GM12878 (cell line): ENCODE measurements at regions not wholly inside any gene's neighbourhood (a gene's known extent, or its start where the extent isn't known, plus 50 kb on each side); places are given as distances from the start of the nearest gene placed in this dataset.

ENCODE experiments used
- ATAC-seq: fragments of 200-7000 bp; cut with Tn5 transposase; 3 replicates; pipeline ENCODE4 v1.9.1; 2020; ENCODE audit warnings: mild to moderate bottlenecking, moderate library complexity
- BruUV-seq: library from RNA; stranded (reverse); fragments of 400-500 nt; replicated peaks from 2 replicates; lab custom pipeline; 2021; lab: Mats Ljungman, UMichigan
- CTCF ChIA-PET: fragments of 300-600 bp; sonication (Branson Sonifier 250); formaldehyde crosslinking; extraction: SDS; loops from one replicate; lab custom pipeline; 2021; ENCODE audit warnings: inconsistent platforms; lab: Yijun Ruan, JAX
- POLR2A ChIA-PET: fragments of 350-600 bp; formaldehyde crosslinking; extraction: SDS; loops from one replicate; lab custom pipeline; 2021; ENCODE audit warnings: inconsistent platforms; lab: Charles Lee
- RAD21 ChIA-PET: fragments of 300-600 bp; sonication (Branson Sonifier 250); formaldehyde crosslinking; loops from one replicate; lab custom pipeline; 2023; ENCODE audit warnings: antibody characterized with exemption; ENCODE audit not compliant: unreplicated experiment; lab: Charles Lee
- SMC1A ChIA-PET: fragments of 300-600 bp; sonication (Branson Sonifier 250); formaldehyde crosslinking; loops from one replicate; lab custom pipeline; 2023; ENCODE audit not compliant: unreplicated experiment, uncharacterized antibody; lab: Charles Lee
- DNase-seq: peaks from one replicate; pipeline ENCODE4 v3.0.0-alpha.2; 2011; ENCODE audit warnings: low read depth, low spot score
- FAIRE-seq: peaks from 3 replicates; lab custom pipeline; 2011; peaks lifted over from hg19 to GRCh38; lab: Jason Lieb, UNC
- H2AFZ ChIP-seq: 2 replicates; pipeline ENCODE4 v1.6.0; 2011; ENCODE audit warnings: low read depth, low read length, control low read depth; ENCODE audit not compliant: control insufficient read depth
- H3K27ac ChIP-seq: 2 replicates; pipeline ENCODE4 v1.5.1; 2011; ENCODE audit warnings: control low read depth; ENCODE audit not compliant: control insufficient read depth, insufficient read depth
- H3K27me3 ChIP-seq, 2 experiments: replicated peaks in 1 of 2; 2 replicates each; pipeline versions ENCODE4 v1.6.0 to v1.6.1; 2011; ENCODE audit warnings: low read length in 1 of 2; ENCODE audit not compliant: control insufficient read depth in 2 of 2, insufficient read depth in 2 of 2
- H3K36me3 ChIP-seq, 2 experiments: 2 replicates each; pipeline ENCODE4 v1.5.1; 2011; ENCODE audit warnings: low read length in 1 of 2; ENCODE audit not compliant: control insufficient read depth in 2 of 2, insufficient read depth in 2 of 2
- H3K4me1 ChIP-seq: 2 replicates; pipeline ENCODE4 v1.6.1; 2011; ENCODE audit warnings: mild to moderate bottlenecking, low read length, moderate library complexity, mixed read lengths; ENCODE audit not compliant: control insufficient read depth, insufficient read depth
- H3K4me2 ChIP-seq: 2 replicates; pipeline ENCODE4 v1.6.0; 2011; ENCODE audit warnings: control low read depth; ENCODE audit not compliant: control insufficient read depth, insufficient read depth
- H3K4me3 ChIP-seq: fragments of 200-600 bp; sonication (generic); 2 replicates; pipeline ENCODE4 v1.5.1; 2016
- H3K79me2 ChIP-seq: 2 replicates; pipeline ENCODE4 v1.6.0; 2011; ENCODE audit warnings: low read length; ENCODE audit not compliant: control insufficient read depth, insufficient read depth
- H3K9ac ChIP-seq: 2 replicates; pipeline ENCODE4 v1.8.0; 2011; ENCODE audit warnings: low read length, control low read depth, mixed read lengths; ENCODE audit not compliant: control insufficient read depth, insufficient read depth
- H3K9me3 ChIP-seq: replicated peaks from 3 replicates; pipeline ENCODE4 v1.5.1; 2011; ENCODE audit warnings: mild to moderate bottlenecking, low read length; ENCODE audit not compliant: control insufficient read depth, insufficient read depth
- H4K20me1 ChIP-seq: 2 replicates; pipeline ENCODE4 v1.6.0; 2011; ENCODE audit not compliant: control insufficient read depth, insufficient read depth
- GABPA ChIP-seq: IDR thresholded peaks from 2 replicates; pipeline ENCODE4 v1.6.1; 2014; ENCODE audit warnings: antibody characterized with exemption, low read depth, mild to moderate bottlenecking, inconsistent platforms
- KAT2A ChIP-seq: conservative IDR thresholded peaks from 2 replicates; pipeline ENCODE4 v1.6.1; 2011; ENCODE audit warnings: low read depth, low read length; ENCODE audit not compliant: control insufficient read depth
- USF2 ChIP-seq: IDR thresholded peaks from 2 replicates; pipeline ENCODE4 v1.6.1; 2011; ENCODE audit warnings: low read depth, low read length, improper control_type of control experiment, borderline replicate concordance
- ZNF217 ChIP-seq: fragments of 450-650 bp; IDR thresholded peaks from 2 replicates; pipeline ENCODE4 v1.6.1; 2017; ENCODE audit warnings: antibody characterized with exemption, mild to moderate bottlenecking
- ZNF592 ChIP-seq: fragments of 450-650 bp; IDR thresholded peaks from 2 replicates; pipeline ENCODE4 v1.6.1; 2017; ENCODE audit warnings: mild to moderate bottlenecking, moderate library complexity
- WGBS: methylation state at CpG from one replicate; pipeline ENCODE4 v1.1.6; 2016; ENCODE audit warnings: low lambda C conversion rate; ENCODE audit not compliant: insufficient replicate concordance, insufficient coverage; ENCODE audit errors: missing lambda C conversion rate; 5-methylcytosine and 5-hydroxymethylcytosine counted together
- in situ Hi-C: fragments of 300-500 bp; cut with MboI; formaldehyde crosslinking; loops from 9 replicates; pipeline ENCODE4 v1.14.3; 2018; ENCODE audit warnings: mixed read lengths
- intact Hi-C: fragments of 100-400 bp; cut with micrococcal nuclease; formaldehyde crosslinking; loops from one replicate; pipeline ENCODE4 v1.14.2; 2022; ENCODE audit not compliant: unreplicated experiment

- TF ChIP-seq ZNF592, result no peak
- TF ChIP-seq USF2, result no peak
- no peak for TF ChIP-seq GABPA
- no peak for TF ChIP-seq ZNF217
These were observed 774.8 kb downstream of the KCTD16 start (continued) for GRCh38 chr5:144945503-144945902.

- Histone ChIP-seq H3K9me3 (no peaks in the 10 kb centered on the region), H3K27ac (no peak overlapping the region), H2AFZ (no peak overlapping the region), H3K36me3 (no peaks in the 10 kb centered on the region), H4K20me1 (no peaks in the 10 kb centered on the region), H3K9ac (no peak overlapping the region), H3K4me1 (no peaks in the 10 kb centered on the region), H3K4me3 (no peak overlapping the region), H3K79me2 (no peaks in the 10 kb centered on the region), H3K4me2 (no peak overlapping the region), H3K27me3 (no peaks in the 10 kb centered on the region)
- FAIRE-seq (no peak), ATAC-seq (no peak), DNase-seq (no peak)
- POLR2A ChIA-PET, result no interaction called here
- intact Hi-C loops (no loop called here), in situ Hi-C loops (no loop called here)
- no TSS peak for BruUV-seq
- CTCF ChIA-PET, result interaction anchor here (1.4 to 1.8 kb wide), 2 partner anchors 16 to 181 kb away, joined by 3 to 4 read pairs; no protein-coding TSS in a partner anchor
- 16% methylated on average over 4 of the region's 4 CpGs for WGBS
- RAD21 ChIA-PET, result no interaction called here
- SMC1A ChIA-PET, result no interaction called here
- no peak for TF ChIP-seq KAT2A
These were observed 774.3 kb downstream of the KCTD16 start for GRCh38 chr5:144944936-144945335.
